ENCODE measurements at regions not wholly inside any gene's neighbourhood (a gene's known extent, or its start where the extent isn't known, plus 50 kb on each side); places are given as distances from the start of the nearest gene placed in this dataset.

- Histone ChIP-seq H3K18ac (ENCODE audit: low read depth, low read length) (no peak overlapping the region), H3K36me3 (ENCODE audit: control insufficient read depth, insufficient read depth, low read length) (peaks cover 9% of the 10 kb centered on the region), H2AK9ac (replicated peaks; ENCODE audit: low read depth, low read length, poor library complexity) (no peak overlapping the region), H2BK5ac (ENCODE audit: low read depth, low read length, poor library complexity, severe bottlenecking) (peak overlapping the region; percentile 13), H3K23ac (ENCODE audit: low read depth, low read length) (no peak overlapping the region), H3K79me1 (ENCODE audit: low read depth in 1 of 2, low read length in 2 of 2) (peaks cover 5 to 41% of the 10 kb centered on the region in 2 experiments), H2BK120ac (ENCODE audit: low read depth, low read length) (no peak overlapping the region), H4K8ac (ENCODE audit: low read depth in 2 of 2, low read length in 2 of 2) (no peak overlapping the region), H3K4ac (ENCODE audit: low read depth, low read length) (no peak overlapping the region), H3K4me2 (ENCODE audit: low read depth, low read length) (no peak overlapping the region), H2AFZ (replicated peaks; ENCODE audit: low read length, poor library complexity) (no peak overlapping the region), H3K4me3 (ENCODE audit: insufficient read depth, low read depth, low read length) (no peak overlapping the region), H3K56ac (ENCODE audit: extremely low read depth, insufficient read depth, low read length) (no peak overlapping the region), H3K27me3 (ENCODE audit: control insufficient read depth, insufficient read depth, low read length) (no peaks in the 10 kb centered on the region), H3K9ac (ENCODE audit: low read depth, low read length) (no peak overlapping the region), H3K14ac (replicated peaks; ENCODE audit: low read depth, low read length) (no peak overlapping the region), H2BK15ac (ENCODE audit: low read depth, low read length) (no peak overlapping the region), H2AK5ac (ENCODE audit: low read depth, low read length) (0 out of 2 replicates have a peak overlapping the region, but pooled peaks have one; percentile 48), H4K20me1 (ENCODE audit: insufficient read depth, low read length) (no peaks in the 10 kb centered on the region; the same call in 1 of the 2 replicates), H3K4me1 (ENCODE audit: control insufficient read depth, insufficient read depth, low read length) (peaks cover 5% of the 10 kb centered on the region; the same call in 1 of the 2 replicates), H3K9me3 (ENCODE audit: control insufficient read depth, insufficient read depth, low read length) (no peaks in the 10 kb centered on the region), H4K5ac (ENCODE audit: low read depth, low read length) (no peak overlapping the region), H2BK20ac (ENCODE audit: low read depth, low read length) (no peak overlapping the region), H3K9me1 (ENCODE audit: insufficient read depth, low read length) (peaks cover 3% of the 10 kb centered on the region; the same call in 1 of the 2 replicates), H4K91ac (ENCODE audit: insufficient read depth, low read depth, low read length) (no peak overlapping the region), H3K27ac (ENCODE audit: insufficient read depth, low read length) (no peak overlapping the region)
- BruUV-seq (replicated peaks), result no TSS peak
- TF ChIP-seq MXI1 (IDR thresholded peaks at IDR 0.05; ENCODE audit: borderline replicate concordance, low read depth, low read length) (no peak), BHLHE40 (IDR thresholded peaks at IDR 0.05; ENCODE audit: low read depth, low read length) (no peak), MAZ (IDR thresholded peaks at IDR 0.05; ENCODE audit: borderline replicate concordance, low read depth, low read length) (no peak)
- WGBS, 2 experiments (ENCODE audit: extremely low coverage in 2 of 2, insufficient read length in 1 of 2), result no CpG with 5 or more reads among the region's 2 CpGs
- ChIA-PET POLR2A (ENCODE audit: unreplicated experiment) (no interaction called here), CTCF (interaction anchor here (0.6 kb wide), 1 partner anchor 26 kb away, joined by 3 read pairs; no protein-coding TSS in a partner anchor)
- ATAC-seq (ENCODE audit: low read depth) (no peak), DNase-seq (no peak)
- in situ Hi-C loops (cut with MboI; ENCODE audit: low sequenced_read_pairs) (no loop called here), dilution Hi-C loops (cut with HindIII; ENCODE audit: low sequenced_read_pairs, unreplicated experiment) (no loop called here), intact Hi-C loops (cut with micrococcal nuclease) (no loop called here)
These were observed 62.8 kb downstream of the ILRUN start for GRCh38 chr6:34633785-34634184.
